HL-60 (cell line): ENCODE measurements at regions not wholly inside any gene's neighbourhood (a gene's known extent, or its start where the extent isn't known, plus 50 kb on each side); places are given as distances from the start of the nearest gene placed in this dataset.

Source experiments
- DNase-seq, 2 experiments: peaks; one replicate each; pipeline ENCODE4 v3.0.0-alpha.2; 2010 to 2020; ENCODE audit warnings: low read depth in 1 of 2, low spot score in 1 of 2
- H3K27ac ChIP-seq: fragments of 250-450 bp; sonication (Bioruptor Pico); replicated peaks from 2 replicates; pipeline ENCODE4 v1.5.1; 2020; ENCODE audit warnings: mild to moderate bottlenecking, moderate library complexity
- H3K27me3 ChIP-seq: fragments of 250-450 bp; sonication (Bioruptor Pico); 2 replicates; pipeline ENCODE4 v1.5.1; 2021; ENCODE audit warnings: mild to moderate bottlenecking, moderate library complexity; ENCODE audit not compliant: insufficient read depth, poor library complexity, severe bottlenecking
- H3K4me3 ChIP-seq: replicated peaks from 2 replicates; pipeline ENCODE4 v1.5.1; 2011; ENCODE audit warnings: mild to moderate bottlenecking, control low read depth, low read length; ENCODE audit not compliant: insufficient read depth
- GABPA ChIP-seq: IDR thresholded peaks from 2 replicates; pipeline ENCODE4 v1.6.1; 2012; ENCODE audit warnings: low read depth
- POLR2AphosphoS5 ChIP-seq: IDR thresholded peaks from 2 replicates; pipeline ENCODE4 v1.6.1; 2012; ENCODE audit warnings: low read depth
- SPI1 ChIP-seq: IDR thresholded peaks from 2 replicates; pipeline ENCODE4 v1.6.1; 2012; ENCODE audit warnings: low read depth, mild to moderate bottlenecking, borderline replicate concordance
- TF ChIP-seq, protein P1 (sequence below): IDR thresholded peaks from one replicate; pipeline ENCODE4 v1.5.1; 2011; ENCODE audit warnings: low read length, control low read depth, inconsistent platforms; ENCODE audit not compliant: insufficient read depth
- TF ChIP-seq, protein P2 (sequence below): IDR thresholded peaks from 2 replicates; pipeline ENCODE4 v1.6.1; 2012; ENCODE audit warnings: low read depth; ENCODE audit not compliant: insufficient replicate concordance

DNA sequence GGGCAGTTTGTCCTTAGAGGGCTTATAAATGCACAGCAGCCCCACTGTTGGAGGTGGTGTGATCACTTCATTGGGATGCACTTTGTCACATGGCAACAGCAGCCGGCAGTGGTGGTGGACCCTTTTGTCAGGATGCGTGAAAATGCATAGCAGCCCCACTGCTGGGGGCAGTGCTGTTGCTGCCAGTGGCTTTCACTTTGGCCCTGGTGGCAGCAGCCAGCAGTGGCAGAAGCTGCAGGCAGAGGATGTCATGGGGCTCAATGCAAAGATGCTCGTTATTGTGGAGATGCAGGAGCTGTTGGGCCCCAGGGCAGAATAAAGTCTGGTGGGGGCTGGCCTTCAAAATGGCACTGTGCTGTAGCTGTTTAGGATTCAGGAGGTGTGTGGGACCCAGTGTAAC lies 173.0 kb upstream of the DAAM1 start:
- Histone ChIP-seq H3K27ac (no peak overlapping the region), H3K27me3 (no peaks in the 10 kb centered on the region), H3K4me3 (no peak overlapping the region)
- TF ChIP-seq POLR2AphosphoS5 (no peak), SPI1 (no peak), GABPA (no peak)
- TF ChIP-seq, protein P1, sequence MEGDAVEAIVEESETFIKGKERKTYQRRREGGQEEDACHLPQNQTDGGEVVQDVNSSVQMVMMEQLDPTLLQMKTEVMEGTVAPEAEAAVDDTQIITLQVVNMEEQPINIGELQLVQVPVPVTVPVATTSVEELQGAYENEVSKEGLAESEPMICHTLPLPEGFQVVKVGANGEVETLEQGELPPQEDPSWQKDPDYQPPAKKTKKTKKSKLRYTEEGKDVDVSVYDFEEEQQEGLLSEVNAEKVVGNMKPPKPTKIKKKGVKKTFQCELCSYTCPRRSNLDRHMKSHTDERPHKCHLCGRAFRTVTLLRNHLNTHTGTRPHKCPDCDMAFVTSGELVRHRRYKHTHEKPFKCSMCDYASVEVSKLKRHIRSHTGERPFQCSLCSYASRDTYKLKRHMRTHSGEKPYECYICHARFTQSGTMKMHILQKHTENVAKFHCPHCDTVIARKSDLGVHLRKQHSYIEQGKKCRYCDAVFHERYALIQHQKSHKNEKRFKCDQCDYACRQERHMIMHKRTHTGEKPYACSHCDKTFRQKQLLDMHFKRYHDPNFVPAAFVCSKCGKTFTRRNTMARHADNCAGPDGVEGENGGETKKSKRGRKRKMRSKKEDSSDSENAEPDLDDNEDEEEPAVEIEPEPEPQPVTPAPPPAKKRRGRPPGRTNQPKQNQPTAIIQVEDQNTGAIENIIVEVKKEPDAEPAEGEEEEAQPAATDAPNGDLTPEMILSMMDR: no peak
- TF ChIP-seq, protein P2, sequence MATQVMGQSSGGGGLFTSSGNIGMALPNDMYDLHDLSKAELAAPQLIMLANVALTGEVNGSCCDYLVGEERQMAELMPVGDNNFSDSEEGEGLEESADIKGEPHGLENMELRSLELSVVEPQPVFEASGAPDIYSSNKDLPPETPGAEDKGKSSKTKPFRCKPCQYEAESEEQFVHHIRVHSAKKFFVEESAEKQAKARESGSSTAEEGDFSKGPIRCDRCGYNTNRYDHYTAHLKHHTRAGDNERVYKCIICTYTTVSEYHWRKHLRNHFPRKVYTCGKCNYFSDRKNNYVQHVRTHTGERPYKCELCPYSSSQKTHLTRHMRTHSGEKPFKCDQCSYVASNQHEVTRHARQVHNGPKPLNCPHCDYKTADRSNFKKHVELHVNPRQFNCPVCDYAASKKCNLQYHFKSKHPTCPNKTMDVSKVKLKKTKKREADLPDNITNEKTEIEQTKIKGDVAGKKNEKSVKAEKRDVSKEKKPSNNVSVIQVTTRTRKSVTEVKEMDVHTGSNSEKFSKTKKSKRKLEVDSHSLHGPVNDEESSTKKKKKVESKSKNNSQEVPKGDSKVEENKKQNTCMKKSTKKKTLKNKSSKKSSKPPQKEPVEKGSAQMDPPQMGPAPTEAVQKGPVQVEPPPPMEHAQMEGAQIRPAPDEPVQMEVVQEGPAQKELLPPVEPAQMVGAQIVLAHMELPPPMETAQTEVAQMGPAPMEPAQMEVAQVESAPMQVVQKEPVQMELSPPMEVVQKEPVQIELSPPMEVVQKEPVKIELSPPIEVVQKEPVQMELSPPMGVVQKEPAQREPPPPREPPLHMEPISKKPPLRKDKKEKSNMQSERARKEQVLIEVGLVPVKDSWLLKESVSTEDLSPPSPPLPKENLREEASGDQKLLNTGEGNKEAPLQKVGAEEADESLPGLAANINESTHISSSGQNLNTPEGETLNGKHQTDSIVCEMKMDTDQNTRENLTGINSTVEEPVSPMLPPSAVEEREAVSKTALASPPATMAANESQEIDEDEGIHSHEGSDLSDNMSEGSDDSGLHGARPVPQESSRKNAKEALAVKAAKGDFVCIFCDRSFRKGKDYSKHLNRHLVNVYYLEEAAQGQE: no peak
- DNase-seq: no peak

DNA sequence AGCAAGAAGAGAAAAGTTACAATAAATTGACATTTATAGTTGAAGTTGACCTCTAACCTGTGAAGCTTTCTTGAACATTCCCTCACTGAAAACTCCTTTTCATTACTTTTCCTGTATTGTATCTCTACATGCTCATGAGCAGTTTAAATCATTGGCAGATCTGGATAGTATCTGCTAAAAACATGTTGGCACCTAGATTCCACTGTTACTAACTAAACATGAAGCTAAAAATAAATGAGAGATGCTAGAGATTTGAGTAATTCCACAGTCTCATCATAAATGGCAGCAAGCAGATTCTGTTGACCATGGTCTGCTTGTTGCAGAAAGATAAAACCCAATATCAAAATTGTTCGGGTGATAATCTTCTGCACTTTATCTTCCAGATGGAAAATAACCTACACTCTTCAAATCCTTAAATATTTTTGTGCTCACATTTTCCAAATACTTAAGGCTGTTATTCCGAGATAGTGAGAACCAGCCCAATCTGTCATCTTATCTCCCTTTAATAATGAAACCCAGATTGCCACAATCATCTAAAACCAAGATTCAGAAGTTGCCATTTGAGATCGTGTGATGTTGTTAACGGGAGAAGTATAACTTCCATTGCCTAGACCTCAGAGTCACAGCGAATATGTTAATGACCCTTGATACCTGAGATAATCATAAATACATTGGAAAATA lies 171.0 kb upstream of the DAAM1 start:
- Histone ChIP-seq H3K27ac (no peak overlapping the region), H3K27me3 (no peaks in the 10 kb centered on the region), H3K4me3 (no peak overlapping the region)
- no peak for DNase-seq
- TF ChIP-seq, protein P2: no peak
- TF ChIP-seq, protein P1: no peak
- TF ChIP-seq POLR2AphosphoS5: no peak

DNA sequence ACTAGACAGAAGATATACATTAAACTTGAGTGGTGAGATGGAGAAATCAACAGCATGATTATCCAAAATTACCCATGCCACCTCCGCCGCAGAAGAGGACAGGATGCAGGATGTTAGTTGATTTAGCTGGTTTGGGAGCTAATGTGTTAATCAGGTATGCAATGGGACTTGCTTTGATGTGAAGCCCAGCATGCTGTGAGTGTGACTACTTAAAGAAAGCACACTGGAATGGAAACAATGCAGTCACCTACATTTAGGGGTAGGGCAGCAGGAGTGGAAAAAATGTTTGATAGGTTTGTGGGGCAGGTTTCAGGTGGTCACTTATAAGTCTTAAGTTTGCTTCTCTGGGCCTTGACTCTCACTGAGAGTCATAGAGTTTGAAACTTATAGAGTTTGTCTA lies 170.0 kb upstream of the DAAM1 start:
- Histone ChIP-seq H3K27me3 (no peaks in the 10 kb centered on the region), H3K4me3 (no peak overlapping the region), H3K27ac (no peak overlapping the region)
- no peak for DNase-seq
- TF ChIP-seq, protein P2: no peak
- TF ChIP-seq, protein P1: no peak
- TF ChIP-seq SPI1 (no peak), POLR2AphosphoS5 (no peak), GABPA (no peak)
